ENCODE measurements at regions not wholly inside any gene's neighbourhood (a gene's known extent, or its start where the extent isn't known, plus 50 kb on each side); places are given as distances from the start of the nearest gene placed in this dataset.

- intact Hi-C loops (cut with DNase I), result no loop called here
- no peaks in the 10 kb centered on the region for H3K27me3 ChIP-seq
- TF ChIP-seq POLR2A (IDR thresholded peaks at IDR 0.05) (no peak), CTCF (IDR thresholded peaks at IDR 0.05) (no peak)
- no peak overlapping the region for H3K4me3 ChIP-seq
- H3K9me3 ChIP-seq, result no peaks in the 10 kb centered on the region
- WGBS (ENCODE audit: insufficient coverage, low coverage, low lambda C conversion rate, missing lambda C conversion rate), result 40% methylated on average over 2 of the region's 2 CpGs
- no peaks in the 10 kb centered on the region for H3K36me3 ChIP-seq
- no peak for ATAC-seq
- no peak for DNase-seq
- no peaks in the 10 kb centered on the region for H3K4me1 ChIP-seq
- no peak overlapping the region for H3K27ac ChIP-seq
These were observed 336.7 kb upstream of the KIF2A start for GRCh38 chr5:61969347-61969746.

- DNase-seq, result no peak
- ATAC-seq, result no peak
- no peak for TF ChIP-seq CTCF (IDR thresholded peaks at IDR 0.05)
- no peak for TF ChIP-seq POLR2A (IDR thresholded peaks at IDR 0.05)
- Histone ChIP-seq H3K4me3 (no peak overlapping the region), H3K27me3 (no peaks in the 10 kb centered on the region), H3K36me3 (no peaks in the 10 kb centered on the region), H3K27ac (no peak overlapping the region), H3K4me1 (no peaks in the 10 kb centered on the region), H3K9me3 (no peaks in the 10 kb centered on the region)
- 83% methylated on average over 2 of the region's 2 CpGs for WGBS (ENCODE audit: insufficient coverage, low coverage, low lambda C conversion rate, missing lambda C conversion rate)
- intact Hi-C loops (cut with DNase I), result no loop called here
These were observed 336.3 kb upstream of the KIF2A start for GRCh38 chr5:61969755-61970154.

GRCh38 chr5:61970218-61970617 lies 335.8 kb upstream of the KIF2A start:
- Histone ChIP-seq H3K4me3 (no peak overlapping the region), H3K27ac (no peak overlapping the region), H3K4me1 (no peaks in the 10 kb centered on the region), H3K27me3 (no peaks in the 10 kb centered on the region), H3K9me3 (no peaks in the 10 kb centered on the region), H3K36me3 (no peaks in the 10 kb centered on the region)
- DNase-seq (no peak), ATAC-seq (no peak)
- 59% methylated on average over 7 of the region's 7 CpGs for WGBS (ENCODE audit: insufficient coverage, low coverage, low lambda C conversion rate, missing lambda C conversion rate)
- intact Hi-C loops (cut with DNase I), result no loop called here
- TF ChIP-seq CTCF (IDR thresholded peaks at IDR 0.05) (no peak), POLR2A (IDR thresholded peaks at IDR 0.05) (no peak)

- no peaks in the 10 kb centered on the region for H3K27me3 ChIP-seq
- H3K4me1 ChIP-seq, result no peaks in the 10 kb centered on the region
- DNase-seq (no peak), ATAC-seq (no peak)
- no peak overlapping the region for H3K4me3 ChIP-seq
- H3K9me3 ChIP-seq, result no peaks in the 10 kb centered on the region
- TF ChIP-seq POLR2A (IDR thresholded peaks at IDR 0.05) (no peak), CTCF (IDR thresholded peaks at IDR 0.05) (no peak)
- H3K27ac ChIP-seq, result no peak overlapping the region
- intact Hi-C loops (cut with DNase I), result no loop called here
- 59% methylated on average over 6 of the region's 6 CpGs for WGBS (ENCODE audit: insufficient coverage, low coverage, low lambda C conversion rate, missing lambda C conversion rate)
- H3K36me3 ChIP-seq, result no peaks in the 10 kb centered on the region
These were observed 331.3 kb upstream of the KIF2A start for GRCh38 chr5:61974680-61975079.

- intact Hi-C loops (cut with DNase I), result no loop called here
- no peaks in the 10 kb centered on the region for H3K9me3 ChIP-seq
- H3K27me3 ChIP-seq, result no peaks in the 10 kb centered on the region
- H3K4me3 ChIP-seq, result no peak overlapping the region
- no peaks in the 10 kb centered on the region for H3K4me1 ChIP-seq
- no peak for TF ChIP-seq POLR2A (IDR thresholded peaks at IDR 0.05)
- no peaks in the 10 kb centered on the region for H3K36me3 ChIP-seq
- ATAC-seq (no peak), DNase-seq (no peak)
- 46% methylated on average over 6 of the region's 6 CpGs for WGBS (ENCODE audit: insufficient coverage, low coverage, low lambda C conversion rate, missing lambda C conversion rate)
- no peak overlapping the region for H3K27ac ChIP-seq
These were observed 324.1 kb upstream of the KIF2A start for GRCh38 chr5:61981886-61982285.
